Body of pancreas (tissue), 4 donors: ENCODE measurements at regions not wholly inside any gene's neighbourhood (a gene's known extent, or its start where the extent isn't known, plus 50 kb on each side); places are given as distances from the start of the nearest gene placed in this dataset.
"Not testable (repeated sequence)": the region's sequence is repeated elsewhere in the genome, so short reads cannot be mapped to it uniquely, and the experiment has no call there.

Experiments used
- ATAC-seq: fragments of 150-250 bp; one replicate; pipeline ENCODE4 v1.9.1; 2016
- DNase-seq, 4 donors: peaks; one replicate each; pipeline ENCODE4 v3.0.0-alpha.2; 2019
- H3K27ac ChIP-seq, 4 donors: fragments of 200-600 bp; sonication (generic); 1 replicate in 3 of 4; 2 replicates in 1 of 4; pipeline versions ENCODE4 v1.5.1 to v1.6.1; 2016 to 2019; ENCODE audit warnings: mild to moderate bottlenecking in 1 of 4, mixed read lengths in 1 of 4, moderate library complexity in 1 of 4
- H3K27me3 ChIP-seq, 2 donors: fragments of 200-600 bp; sonication (generic); one replicate each; pipeline ENCODE4 v1.6.0; 2016; ENCODE audit warnings: mild to moderate bottlenecking in 1 of 2
- H3K36me3 ChIP-seq, 2 donors: fragments of 200-600 bp; sonication (generic); replicated peaks in 1 of 2; 2 replicates each; pipeline ENCODE4 v1.5.1; 2016; ENCODE audit warnings: low read depth in 2 of 2; ENCODE audit not compliant: insufficient read depth in 1 of 2
- H3K4me1 ChIP-seq: fragments of 200-600 bp; sonication (generic); one replicate; pipeline ENCODE4 v1.6.0; 2016
- H3K4me3 ChIP-seq, 2 donors: fragments of 200-600 bp; sonication (generic); 1 replicate in 1 of 2; 2 replicates in 1 of 2; pipeline ENCODE4 v1.5.1; 2016 to 2019
- H3K9me3 ChIP-seq, 3 donors: fragments of 200-600 bp; sonication (generic); 1 replicate in 2 of 3; 2 replicates in 1 of 3; pipeline ENCODE4 v1.5.1; 2016
- POLR2A ChIP-seq, 3 donors: fragments of 450-650 bp; IDR thresholded peaks; one replicate each; pipeline ENCODE4 v1.6.1; 2016; ENCODE audit warnings: antibody characterized with exemption in 3 of 3, mild to moderate bottlenecking in 2 of 3
- WGBS, 2 donors: methylation state at CpG; one replicate each; pipeline ENCODE4 v1.1.5; 2017; 5-methylcytosine and 5-hydroxymethylcytosine counted together
- intact Hi-C: fragments of 100-400 bp; cut with DNase I; formaldehyde crosslinking; loops from one replicate; pipeline ENCODE4 v1.15.1; 2023
- TF ChIP-seq, protein P1 (sequence below), 7 experiments: fragments of 450-650 bp in 4 of 7; fragments of 200-600 bp in 3 of 7; sonication (generic) in 3 of 7; IDR thresholded peaks; one replicate each; pipeline ENCODE4 v1.5.1; 2016 to 2019; ENCODE audit warnings: antibody characterized with exemption in 7 of 7

DNA sequence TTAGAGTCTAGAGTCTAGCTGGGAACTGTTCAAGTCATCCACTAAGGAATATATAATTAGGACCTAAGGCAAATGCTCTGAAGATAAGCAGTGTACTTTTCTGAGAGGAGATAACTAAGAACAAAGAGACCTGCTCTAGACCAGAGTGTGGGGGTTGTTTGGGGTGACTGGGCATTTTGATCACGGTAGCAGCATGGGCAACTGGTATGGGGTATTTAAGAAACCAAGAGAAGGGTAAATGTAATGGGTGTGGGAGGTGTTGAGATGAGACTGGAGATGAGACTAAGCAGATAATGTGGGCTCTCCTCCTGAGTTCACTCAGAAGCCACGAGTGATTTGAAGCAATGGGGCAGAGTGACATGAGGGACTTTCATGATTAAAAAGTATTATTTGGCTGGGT, 1082.9 kb downstream of the GATA3 start:
- Histone ChIP-seq H3K27ac (no peak overlapping the region), H3K4me1 (no peaks in the 10 kb centered on the region), H3K27me3 (no peaks in the 10 kb centered on the region), H3K36me3 (no peaks in the 10 kb centered on the region), H3K9me3 (no peaks in the 10 kb centered on the region), H3K4me3 (no peak overlapping the region)
- DNase-seq (no peak), ATAC-seq (no peak)
- intact Hi-C loops: no loop called here
- 41 to 48% methylated on average over 2 of the region's 2 CpGs for WGBS, 2 donors
- no peak for TF ChIP-seq POLR2A (IDR thresholded peaks at IDR 0.05)
- TF ChIP-seq, protein P1, sequence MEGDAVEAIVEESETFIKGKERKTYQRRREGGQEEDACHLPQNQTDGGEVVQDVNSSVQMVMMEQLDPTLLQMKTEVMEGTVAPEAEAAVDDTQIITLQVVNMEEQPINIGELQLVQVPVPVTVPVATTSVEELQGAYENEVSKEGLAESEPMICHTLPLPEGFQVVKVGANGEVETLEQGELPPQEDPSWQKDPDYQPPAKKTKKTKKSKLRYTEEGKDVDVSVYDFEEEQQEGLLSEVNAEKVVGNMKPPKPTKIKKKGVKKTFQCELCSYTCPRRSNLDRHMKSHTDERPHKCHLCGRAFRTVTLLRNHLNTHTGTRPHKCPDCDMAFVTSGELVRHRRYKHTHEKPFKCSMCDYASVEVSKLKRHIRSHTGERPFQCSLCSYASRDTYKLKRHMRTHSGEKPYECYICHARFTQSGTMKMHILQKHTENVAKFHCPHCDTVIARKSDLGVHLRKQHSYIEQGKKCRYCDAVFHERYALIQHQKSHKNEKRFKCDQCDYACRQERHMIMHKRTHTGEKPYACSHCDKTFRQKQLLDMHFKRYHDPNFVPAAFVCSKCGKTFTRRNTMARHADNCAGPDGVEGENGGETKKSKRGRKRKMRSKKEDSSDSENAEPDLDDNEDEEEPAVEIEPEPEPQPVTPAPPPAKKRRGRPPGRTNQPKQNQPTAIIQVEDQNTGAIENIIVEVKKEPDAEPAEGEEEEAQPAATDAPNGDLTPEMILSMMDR (IDR thresholded peaks at IDR 0.05): no peak

DNA sequence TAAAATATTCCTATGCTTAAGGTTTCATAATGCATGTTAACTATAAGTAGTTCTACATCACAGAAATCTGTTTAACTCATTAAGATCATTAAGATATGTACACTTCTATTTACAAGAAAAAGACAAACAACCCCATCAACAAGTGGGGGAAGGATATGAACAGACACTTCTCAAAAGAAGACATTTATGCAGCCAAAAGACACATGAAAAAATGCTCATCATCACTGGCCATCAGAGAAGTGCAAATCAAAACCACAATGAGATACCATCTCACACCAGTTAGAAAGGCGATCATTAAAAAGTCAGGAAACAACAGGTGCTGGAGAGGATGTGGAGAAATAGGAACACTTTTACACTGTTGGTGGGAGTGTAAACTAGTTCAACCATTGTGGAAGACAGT, 1084.3 kb downstream of the GATA3 start:
- H3K4me3 ChIP-seq, H3K27me3 ChIP-seq, H3K36me3 ChIP-seq, H3K27ac ChIP-seq, DNase-seq, intact Hi-C loops, H3K9me3 ChIP-seq, H3K4me1 ChIP-seq, ATAC-seq: not testable (repeated sequence)
- 88 to 96% methylated on average over 1 of the region's 1 CpG for WGBS, 2 donors

DNA sequence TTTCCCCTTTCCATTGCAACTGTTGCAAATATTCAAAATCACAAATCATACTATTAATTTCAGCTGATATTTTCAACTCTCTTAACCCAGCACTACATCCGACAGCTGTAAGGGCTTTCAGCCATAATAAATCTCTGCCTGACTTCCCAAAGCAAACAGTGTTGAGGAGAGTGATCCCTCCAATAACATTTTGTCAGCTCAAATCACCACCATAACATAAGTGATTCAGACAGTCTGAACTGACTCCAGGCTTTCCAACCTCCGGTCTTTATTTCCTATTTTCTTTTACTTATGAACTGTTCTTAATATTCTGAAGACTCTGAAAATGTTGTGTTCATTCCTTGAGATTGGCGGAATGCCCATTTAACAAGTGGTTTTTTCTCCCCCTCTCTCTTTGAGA, 1085.9 kb downstream of the GATA3 start:
- intact Hi-C loops: no loop called here
- H3K36me3 ChIP-seq: no peaks in the 10 kb centered on the region
- DNase-seq: no peak
- no peak overlapping the region for H3K27ac ChIP-seq
- no peak for ATAC-seq
- H3K4me1 ChIP-seq: no peaks in the 10 kb centered on the region
- no peaks in the 10 kb centered on the region for H3K27me3 ChIP-seq
- no peak overlapping the region for H3K4me3 ChIP-seq
- TF ChIP-seq, protein P1 (IDR thresholded peaks at IDR 0.05): no peak
- TF ChIP-seq POLR2A (IDR thresholded peaks at IDR 0.05): no peak
- H3K9me3 ChIP-seq: no peaks in the 10 kb centered on the region
- 29% methylated on average over 3 of the region's 3 CpGs for WGBS, 2 donors

DNA sequence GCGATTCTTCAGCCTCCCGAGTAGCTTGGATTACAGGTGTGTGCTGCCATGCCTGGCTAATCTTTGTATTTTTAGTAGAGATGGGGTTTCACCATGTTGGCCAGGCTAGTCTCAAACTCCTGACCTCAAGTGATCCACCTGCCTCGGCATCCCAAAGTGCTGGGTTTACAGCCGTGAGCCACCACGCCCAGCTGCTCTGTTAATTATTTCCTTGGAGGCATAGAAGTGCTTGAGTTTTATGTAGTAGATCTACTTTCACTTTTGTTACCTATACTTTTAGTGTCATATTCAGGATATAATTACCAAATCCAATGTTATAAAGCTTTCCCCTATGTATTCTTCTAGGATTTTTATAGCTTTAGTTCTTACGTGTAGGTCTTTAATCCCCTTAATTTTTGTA, 1093.0 kb downstream of the GATA3 start:
- ATAC-seq (no peak), DNase-seq (no peak)
- Histone ChIP-seq H3K4me1 (no peaks in the 10 kb centered on the region), H3K4me3 (no peak overlapping the region), H3K27ac (no peak overlapping the region), H3K27me3 (no peaks in the 10 kb centered on the region), H3K9me3 (no peaks in the 10 kb centered on the region), H3K36me3 (no peaks in the 10 kb centered on the region)
- TF ChIP-seq, protein P1 (IDR thresholded peaks at IDR 0.05): no peak
- TF ChIP-seq POLR2A (IDR thresholded peaks at IDR 0.05): no peak
- 54 to 62% methylated on average over 6 of the region's 6 CpGs for WGBS, 2 donors
- intact Hi-C loops: no loop called here

DNA sequence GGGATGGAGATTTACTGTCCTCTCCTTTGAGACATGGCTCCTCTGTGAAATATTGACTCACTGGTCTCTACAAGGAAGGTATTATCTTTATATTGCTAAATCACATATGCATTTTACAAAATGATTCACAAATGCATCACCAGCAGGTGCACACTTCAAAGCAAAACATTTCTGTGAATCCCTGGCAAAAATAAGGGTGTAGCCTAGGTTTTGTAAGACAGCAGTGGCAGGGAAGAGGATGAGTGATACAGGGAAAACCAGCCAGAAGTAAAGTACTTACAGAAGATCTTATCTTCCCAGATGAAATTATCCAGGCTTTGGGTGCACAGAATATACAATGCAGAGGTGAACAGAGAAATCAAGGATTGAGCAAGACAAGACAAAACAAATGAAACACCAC, 1094.6 kb downstream of the GATA3 start:
- H3K27ac ChIP-seq: no peak overlapping the region
- no peaks in the 10 kb centered on the region for H3K36me3 ChIP-seq
- no peak overlapping the region for H3K4me3 ChIP-seq
- H3K27me3 ChIP-seq: no peaks in the 10 kb centered on the region
- intact Hi-C loops: no loop called here
- no peaks in the 10 kb centered on the region for H3K9me3 ChIP-seq
- ATAC-seq (no peak), DNase-seq (no peak)
- no peak for TF ChIP-seq POLR2A (IDR thresholded peaks at IDR 0.05)
- TF ChIP-seq, protein P1 (IDR thresholded peaks at IDR 0.05): no peak
- no peaks in the 10 kb centered on the region for H3K4me1 ChIP-seq

DNA sequence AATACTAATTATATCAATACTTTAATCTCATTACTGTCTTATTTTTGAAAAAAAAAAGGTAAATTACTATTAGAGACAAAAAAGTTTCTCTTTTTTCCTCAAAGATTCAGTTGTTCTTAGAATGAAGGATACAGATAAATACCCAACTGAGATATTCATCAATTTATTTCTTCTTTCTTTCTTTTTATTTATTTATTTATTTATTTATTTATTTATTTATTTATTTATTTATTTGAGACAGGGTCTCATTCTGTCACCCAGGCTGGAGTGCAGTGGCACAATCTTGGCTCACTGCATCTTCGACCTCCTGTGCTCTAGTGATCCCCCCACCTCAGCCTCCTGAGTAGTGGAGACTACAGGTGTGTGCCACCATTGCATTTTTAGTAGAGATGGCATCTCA, 1098.6 kb downstream of the GATA3 start:
- H3K9me3 ChIP-seq, H3K4me1 ChIP-seq, H3K36me3 ChIP-seq, ATAC-seq, DNase-seq, H3K27ac ChIP-seq, H3K27me3 ChIP-seq, intact Hi-C loops, H3K4me3 ChIP-seq: not testable (repeated sequence)
- WGBS, 2 donors: 35 to 55% methylated on average over 1 of the region's 1 CpG
